Stomach (tissue), 8 donors: ENCODE measurements at regions not wholly inside any gene's neighbourhood (a gene's known extent, or its start where the extent isn't known, plus 50 kb on each side); places are given as distances from the start of the nearest gene placed in this dataset.
A peak's percentile ranks its signal among the peaks of the same experiment; 100 is the strongest.

ENCODE experiments used
- DNase-seq, 2 donors: peaks; one replicate each; pipeline versions ENCODE4 v3.0.0 to v3.0.0-alpha.2; 2013 to 2019
- H3K27ac ChIP-seq, 5 donors: fragments of 200-600 bp in 4 of 5; sonication (generic) in 4 of 5; one replicate each; pipeline ENCODE4 v1.5.1; 2013 to 2019; ENCODE audit warnings: mild to moderate bottlenecking in 1 of 5, moderate library complexity in 1 of 5
- H3K27me3 ChIP-seq, 3 donors: fragments of 200-600 bp; sonication (generic); one replicate each; pipeline ENCODE4 v1.5.1; 2017 to 2019; ENCODE audit warnings: mixed run types in 1 of 3
- H3K36me3 ChIP-seq, 4 donors: fragments of 200-600 bp; sonication (generic); 1 replicate in 3 of 4; 2 replicates in 1 of 4; pipeline ENCODE4 v1.5.1; 2016 to 2019
- H3K4me1 ChIP-seq, 4 donors: fragments of 200-600 bp; sonication (generic); one replicate each; pipeline ENCODE4 v1.5.1; 2016 to 2019
- H3K4me3 ChIP-seq, 4 donors: fragments of 200-600 bp; sonication (generic) in 3 of 4; one replicate each; pipeline ENCODE4 v1.5.1; 2016 to 2019; ENCODE audit warnings: mild to moderate bottlenecking in 1 of 4
- H3K9me3 ChIP-seq, 4 donors: fragments of 200-600 bp; sonication (generic); one replicate each; pipeline ENCODE4 v1.5.1; 2016 to 2019
- EP300 ChIP-seq: sonication (generic); formaldehyde crosslinking; IDR thresholded peaks from one replicate; pipeline ENCODE4 v1.6.1; 2017; ENCODE audit warnings: antibody characterized with exemption
- POLR2A ChIP-seq, 4 donors: fragments of 450-650 bp; IDR thresholded peaks; one replicate each; pipeline ENCODE4 v1.6.1; 2016; ENCODE audit warnings: antibody characterized with exemption in 4 of 4, control low read depth in 2 of 4, mild to moderate bottlenecking in 1 of 4, moderate library complexity in 1 of 4
- POLR2AphosphoS5 ChIP-seq, 3 donors: sonication (generic); formaldehyde crosslinking; IDR thresholded peaks; one replicate each; pipeline ENCODE4 v1.6.1; 2016; ENCODE audit warnings: antibody characterized with exemption in 3 of 3
- WGBS, 5 donors: extraction: QIAGEN DNeasy Blood & Tissue Kit in 3 of 5; methylation state at CpG; one replicate each; pipeline versions ENCODE4 v1.1.5 to v1.1.7; 2013 to 2018; 5-methylcytosine and 5-hydroxymethylcytosine counted together
- intact Hi-C: fragments of 100-400 bp; cut with DNase I; formaldehyde crosslinking; loops from one replicate; pipeline ENCODE4 v1.15.1; 2023; ENCODE audit warnings: low total_unique reads
- TF ChIP-seq, protein P1 (sequence below), 7 experiments: fragments of 450-650 bp in 4 of 7; fragments of 200-600 bp in 3 of 7; sonication (generic) in 3 of 7; IDR thresholded peaks; one replicate each; pipeline ENCODE4 v1.5.1; 2016 to 2019; ENCODE audit warnings: antibody characterized with exemption in 7 of 7, control low read depth in 2 of 7, mild to moderate bottlenecking in 1 of 7
- donor health status: healthy with polysubstance abuse.
- donor health status: Bipolar disorder and iron deficiency.
- donor health status: healthy.

DNA sequence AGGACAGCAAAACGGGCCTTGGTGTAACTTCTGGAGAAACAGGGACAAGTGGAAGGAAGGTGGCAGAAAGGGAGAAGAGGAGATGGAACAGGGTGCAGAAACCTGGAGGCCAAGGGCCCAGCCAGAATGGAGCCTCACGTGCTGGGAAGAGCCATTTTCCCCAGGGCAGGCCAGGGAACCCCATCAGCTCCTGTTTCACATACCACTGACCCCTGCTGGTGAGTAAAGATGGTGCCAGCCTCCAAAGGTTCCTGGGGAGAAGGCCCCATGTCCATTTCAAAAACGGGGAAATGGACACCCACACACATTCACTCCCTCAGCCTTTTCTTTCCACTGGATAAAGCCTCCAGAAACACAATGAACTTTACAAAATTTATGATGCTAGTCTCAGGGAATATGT is 57.6 kb upstream of the JUN start:
- TF ChIP-seq, protein P1, sequence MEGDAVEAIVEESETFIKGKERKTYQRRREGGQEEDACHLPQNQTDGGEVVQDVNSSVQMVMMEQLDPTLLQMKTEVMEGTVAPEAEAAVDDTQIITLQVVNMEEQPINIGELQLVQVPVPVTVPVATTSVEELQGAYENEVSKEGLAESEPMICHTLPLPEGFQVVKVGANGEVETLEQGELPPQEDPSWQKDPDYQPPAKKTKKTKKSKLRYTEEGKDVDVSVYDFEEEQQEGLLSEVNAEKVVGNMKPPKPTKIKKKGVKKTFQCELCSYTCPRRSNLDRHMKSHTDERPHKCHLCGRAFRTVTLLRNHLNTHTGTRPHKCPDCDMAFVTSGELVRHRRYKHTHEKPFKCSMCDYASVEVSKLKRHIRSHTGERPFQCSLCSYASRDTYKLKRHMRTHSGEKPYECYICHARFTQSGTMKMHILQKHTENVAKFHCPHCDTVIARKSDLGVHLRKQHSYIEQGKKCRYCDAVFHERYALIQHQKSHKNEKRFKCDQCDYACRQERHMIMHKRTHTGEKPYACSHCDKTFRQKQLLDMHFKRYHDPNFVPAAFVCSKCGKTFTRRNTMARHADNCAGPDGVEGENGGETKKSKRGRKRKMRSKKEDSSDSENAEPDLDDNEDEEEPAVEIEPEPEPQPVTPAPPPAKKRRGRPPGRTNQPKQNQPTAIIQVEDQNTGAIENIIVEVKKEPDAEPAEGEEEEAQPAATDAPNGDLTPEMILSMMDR (IDR thresholded peaks at IDR 0.05), result peak in 2 of 7 experiments; percentile 11 to 30
- no peak for TF ChIP-seq POLR2AphosphoS5 (IDR thresholded peaks at IDR 0.05)
- H3K4me3 ChIP-seq, result no peak overlapping the region
- H3K36me3 ChIP-seq, result no peaks in the 10 kb centered on the region
- DNase-seq, result no peak
- intact Hi-C loops, result no loop called here
- peaks cover 0 to 12% (median 2%) of the 10 kb centered on the region in 4 donors for H3K4me1 ChIP-seq
- WGBS, 5 donors, result 81 to 90% (median 88%) methylated on average over 3 of the region's 3 CpGs
- no peaks in the 10 kb centered on the region for H3K9me3 ChIP-seq
- no peaks in the 10 kb centered on the region for H3K27me3 ChIP-seq
- H3K27ac ChIP-seq, result peak overlapping the region in 2 of 5 donors; percentile 36 to 40

DNA sequence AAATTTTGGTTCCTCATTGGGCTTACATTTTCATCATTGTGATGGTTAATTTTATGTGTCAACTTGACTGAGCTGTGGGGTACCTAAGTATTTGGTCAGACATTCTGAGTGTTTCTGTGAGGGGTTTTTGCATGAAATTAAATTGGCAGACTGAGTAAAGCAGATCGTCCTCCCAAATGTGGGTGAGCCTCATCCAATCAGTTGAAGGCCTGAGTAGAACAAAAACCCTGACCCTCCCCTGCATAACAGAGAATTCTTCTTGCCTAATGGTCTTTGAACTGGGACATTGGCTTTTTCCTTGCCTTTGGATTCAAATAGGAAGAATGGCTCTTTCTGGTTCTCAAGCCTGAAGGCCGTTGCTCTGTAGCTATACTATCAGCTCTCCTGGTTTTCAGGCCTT is 59.1 kb upstream of the JUN start:
- no peak for DNase-seq
- WGBS, 5 donors, result 91 to 100% (median 96%) methylated on average over 2 of the region's 2 CpGs
- no peaks in the 10 kb centered on the region for H3K9me3 ChIP-seq
- no peak for TF ChIP-seq POLR2A (IDR thresholded peaks at IDR 0.05)
- H3K36me3 ChIP-seq, result no peaks in the 10 kb centered on the region
- peaks cover 0 to 8% (median 0%) of the 10 kb centered on the region in 4 donors for H3K4me1 ChIP-seq
- H3K27me3 ChIP-seq, result no peaks in the 10 kb centered on the region
- intact Hi-C loops, result no loop called here
- no peak overlapping the region for H3K27ac ChIP-seq
- no peak overlapping the region for H3K4me3 ChIP-seq

DNA sequence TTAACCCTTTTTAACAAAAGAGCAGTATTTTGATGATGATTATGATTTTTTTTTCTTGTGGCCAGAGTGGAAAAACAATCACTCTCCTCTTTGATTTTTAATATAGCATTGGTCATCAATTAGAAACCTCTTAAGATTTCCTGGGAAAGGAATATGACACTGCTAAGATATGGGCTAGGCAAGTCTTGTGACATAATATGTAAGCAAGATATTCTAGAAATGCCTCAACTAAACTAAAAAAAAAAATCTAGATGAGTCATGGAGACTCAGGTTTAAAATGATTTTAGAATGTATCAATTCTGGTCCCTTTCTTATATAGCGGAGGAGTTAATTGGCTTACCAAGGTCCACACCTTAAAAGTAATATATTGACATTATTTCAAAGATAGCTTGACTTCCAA is 60.3 kb upstream of the JUN start:
- intact Hi-C loops, result no loop called here

DNA sequence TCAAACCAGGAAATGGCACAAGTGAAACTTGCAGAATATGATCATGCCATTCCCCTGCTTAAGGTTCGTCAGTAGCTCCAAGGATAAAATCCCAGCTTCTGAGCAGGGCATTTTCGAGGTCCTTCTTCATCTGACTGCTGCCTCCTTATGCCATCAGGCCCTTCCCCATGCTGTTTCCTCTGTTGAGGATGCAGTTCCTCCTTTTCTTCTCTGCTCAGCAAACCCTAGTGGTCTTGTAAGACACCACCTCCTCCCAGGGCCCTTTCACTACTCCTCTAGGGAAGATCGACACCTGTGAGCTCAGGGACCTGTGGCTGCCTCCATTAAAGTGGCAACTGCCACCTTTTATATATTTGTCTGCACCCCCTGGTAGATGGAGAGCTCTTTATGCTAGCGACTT is 62.1 kb upstream of the JUN start:
- Histone ChIP-seq H3K27me3 (no peaks in the 10 kb centered on the region), H3K27ac (no peak overlapping the region), H3K9me3 (no peaks in the 10 kb centered on the region), H3K4me1 (peaks cover 0 to 22% (median 9%) of the 10 kb centered on the region in 4 donors), H3K36me3 (no peaks in the 10 kb centered on the region), H3K4me3 (no peak overlapping the region)
- 89 to 95% (median 93%) methylated on average over 4 of the region's 4 CpGs for WGBS, 5 donors
- TF ChIP-seq EP300 (no peak), POLR2A (IDR thresholded peaks at IDR 0.05) (no peak), POLR2AphosphoS5 (IDR thresholded peaks at IDR 0.05) (no peak)
- TF ChIP-seq, protein P1 (IDR thresholded peaks at IDR 0.05), result no peak
- DNase-seq, result no peak
- intact Hi-C loops, result no loop called here

More for the DNA sequence above, 60.3 kb upstream of the JUN start:
- H3K9me3 ChIP-seq, result no peaks in the 10 kb centered on the region
- peaks cover 0 to 18% (median 6%) of the 10 kb centered on the region in 4 donors for H3K4me1 ChIP-seq
- no peak for DNase-seq
- 96 to 100% (median 100%) methylated on average over 1 of the region's 1 CpG for whole genome bisulfite sequencing, 5 donors
- no peaks in the 10 kb centered on the region for H3K36me3 ChIP-seq
- no peak overlapping the region for H3K4me3 ChIP-seq
- no peaks in the 10 kb centered on the region for H3K27me3 ChIP-seq
- no peak overlapping the region for H3K27ac ChIP-seq
- TF ChIP-seq POLR2AphosphoS5 (IDR thresholded peaks at IDR 0.05) (no peak), EP300 (no peak), POLR2A (IDR thresholded peaks at IDR 0.05) (no peak)
- TF ChIP-seq, protein P1 (IDR thresholded peaks at IDR 0.05), result no peak

DNA sequence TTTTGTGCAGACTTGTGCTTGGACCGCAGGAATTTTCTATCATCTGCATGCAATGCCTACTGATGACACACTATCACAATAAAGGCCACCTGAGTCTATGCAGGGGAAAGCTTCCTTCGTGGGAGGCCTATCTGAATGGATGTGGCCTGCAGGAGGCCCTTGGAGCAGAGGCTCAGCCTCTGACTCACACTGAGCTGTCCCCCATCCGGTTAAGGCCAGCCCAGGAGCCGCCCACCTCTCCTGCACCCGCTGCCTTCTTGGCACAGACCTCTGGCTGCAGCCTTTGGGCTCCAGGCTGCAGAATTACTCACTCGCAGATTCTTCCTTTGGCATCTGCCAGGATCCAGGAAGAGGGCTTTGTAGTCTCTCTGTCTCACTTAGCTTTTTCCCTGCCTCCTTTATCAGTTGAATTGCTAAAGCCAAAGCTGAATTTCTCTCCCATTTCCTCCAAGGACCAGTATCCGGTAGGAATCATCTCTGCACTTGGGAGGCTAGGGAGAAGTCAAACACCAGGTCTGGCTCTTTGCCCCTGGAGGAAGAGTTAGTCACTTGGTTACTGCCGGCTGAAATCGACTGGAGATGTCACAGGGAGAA is 65.1 kb upstream of the JUN start:
- intact Hi-C loops, result no loop called here
- Histone ChIP-seq H3K9me3 (no peaks in the 10 kb centered on the region), H3K27ac (peak overlapping the region in 3 of 5 donors; percentile 1 to 73 (median 63)), H3K36me3 (no peaks in the 10 kb centered on the region), H3K4me3 (no peak overlapping the region), H3K4me1 (peaks cover 0 to 23% (median 9%) of the 10 kb centered on the region in 4 donors), H3K27me3 (no peaks in the 10 kb centered on the region)
- 20 to 30% (median 27%) methylated on average over 9 of the region's 9 CpGs for WGBS, 5 donors
- TF ChIP-seq POLR2AphosphoS5 (IDR thresholded peaks at IDR 0.05) (peak in 2 of 3 donors; percentile 37 to 76), EP300 (no peak)
- DNase-seq, result peak; percentile 45 to 53
